ENCODE measurements at regions not wholly inside any gene's neighbourhood (a gene's known extent, or its start where the extent isn't known, plus 50 kb on each side); places are given as distances from the start of the nearest gene placed in this dataset.

- Histone ChIP-seq H3K27ac (ENCODE audit: low read depth in 1 of 2, low read length in 1 of 2) (no peak overlapping the region), H3K36me3 (ENCODE audit: control insufficient read depth in 4 of 4, insufficient read depth in 4 of 4, low read length in 4 of 4) (no peaks in the 10 kb centered on the region), H3K9me3 (ENCODE audit: control insufficient read depth in 4 of 4, insufficient read depth in 3 of 4, low read length in 3 of 4) (peaks cover 0 to 2% (median 0%) of the 10 kb centered on the region in 4 donors), H3K27me3 (ENCODE audit: control insufficient read depth in 3 of 3, insufficient read depth in 3 of 3, low read length in 2 of 3) (no peaks in the 10 kb centered on the region), H3K4me3 (no peak overlapping the region), H3K4me1 (ENCODE audit: control insufficient read depth in 5 of 5, insufficient read depth in 5 of 5, low read length in 5 of 5) (peaks cover 0 to 5% (median 0%) of the 10 kb centered on the region in 5 donors), H3K9ac (ENCODE audit: insufficient read depth in 1 of 2, low read length in 2 of 2) (no peak overlapping the region)
- TF ChIP-seq CTCF (IDR thresholded peaks at IDR 0.05; ENCODE audit: control extremely low read depth, extremely low read depth), result no peak
- WGBS, 2 donors, result 79 to 89% methylated on average over 5 of the region's 5 CpGs
- DNase-seq (peak; percentile 26 to 66 (median 31)), ATAC-seq (ENCODE audit: insufficient read depth, low FRiP score) (no peak)
These were observed 202.9 kb downstream of the USP25 start for GRCh38 chr21:15932726-15933125.

GRCh38 chr21:15935530-15935929 lies 205.7 kb downstream of the USP25 start:
- WGBS, 2 donors, result 80 to 90% methylated on average over 1 of the region's 1 CpG
- Histone ChIP-seq H3K27me3 (ENCODE audit: control insufficient read depth in 3 of 3, insufficient read depth in 3 of 3, low read length in 2 of 3) (no peaks in the 10 kb centered on the region), H3K4me3 (no peak overlapping the region), H3K27ac (ENCODE audit: low read depth in 1 of 2, low read length in 1 of 2) (no peak overlapping the region), H3K9me3 (ENCODE audit: control insufficient read depth in 4 of 4, insufficient read depth in 3 of 4, low read length in 3 of 4) (no peaks in the 10 kb centered on the region), H3K9ac (ENCODE audit: insufficient read depth in 1 of 2, low read length in 2 of 2) (no peak overlapping the region), H3K36me3 (ENCODE audit: control insufficient read depth in 4 of 4, insufficient read depth in 4 of 4, low read length in 4 of 4) (no peaks in the 10 kb centered on the region), H3K4me1 (ENCODE audit: control insufficient read depth in 5 of 5, insufficient read depth in 5 of 5, low read length in 5 of 5) (peaks cover 0 to 5% (median 0%) of the 10 kb centered on the region in 5 donors)
- TF ChIP-seq CTCF (IDR thresholded peaks at IDR 0.05; ENCODE audit: control extremely low read depth, extremely low read depth), result no peak
- no peak for ATAC-seq (ENCODE audit: insufficient read depth, low FRiP score)
- no peak for DNase-seq

GRCh38 chr21:15943009-15943666 lies 213.4 kb downstream of the USP25 start:
- Histone ChIP-seq H3K27ac (ENCODE audit: low read depth in 1 of 2, low read length in 1 of 2) (no peak overlapping the region), H3K36me3 (ENCODE audit: control insufficient read depth in 4 of 4, insufficient read depth in 4 of 4, low read length in 4 of 4) (no peaks in the 10 kb centered on the region), H3K9ac (ENCODE audit: insufficient read depth in 1 of 2, low read length in 2 of 2) (no peak overlapping the region), H3K4me3 (no peak overlapping the region), H3K9me3 (ENCODE audit: control insufficient read depth in 4 of 4, insufficient read depth in 3 of 4, low read length in 3 of 4) (no peaks in the 10 kb centered on the region), H3K27me3 (ENCODE audit: control insufficient read depth in 3 of 3, insufficient read depth in 3 of 3, low read length in 2 of 3) (no peaks in the 10 kb centered on the region), H3K4me1 (ENCODE audit: control insufficient read depth in 5 of 5, insufficient read depth in 5 of 5, low read length in 5 of 5) (peaks cover 0 to 7% (median 0%) of the 10 kb centered on the region in 5 donors)
- 89 to 91% methylated on average over 4 of the region's 4 CpGs for WGBS, 2 donors
- ATAC-seq (ENCODE audit: insufficient read depth, low FRiP score) (no peak), DNase-seq (no peak)
- TF ChIP-seq CTCF (IDR thresholded peaks at IDR 0.05; ENCODE audit: control extremely low read depth, extremely low read depth), result no peak

- no peaks in the 10 kb centered on the region for H3K9me3 ChIP-seq (ENCODE audit: control insufficient read depth in 4 of 4, insufficient read depth in 3 of 4, low read length in 3 of 4)
- H3K4me1 ChIP-seq (ENCODE audit: control insufficient read depth in 5 of 5, insufficient read depth in 5 of 5, low read length in 5 of 5), result peaks cover 0 to 7% (median 0%) of the 10 kb centered on the region in 5 donors
- DNase-seq (peak in 2 of 3 donors; percentile 28 to 53), ATAC-seq (ENCODE audit: insufficient read depth, low FRiP score) (no peak)
- 36 to 45% methylated on average over 6 of the region's 6 CpGs for WGBS, 2 donors
- H3K9ac ChIP-seq (ENCODE audit: insufficient read depth in 1 of 2, low read length in 2 of 2), result no peak overlapping the region
- H3K4me3 ChIP-seq, result no peak overlapping the region
- H3K27me3 ChIP-seq (ENCODE audit: control insufficient read depth in 3 of 3, insufficient read depth in 3 of 3, low read length in 2 of 3), result no peaks in the 10 kb centered on the region
- H3K27ac ChIP-seq (ENCODE audit: low read depth in 1 of 2, low read length in 1 of 2), result no peak overlapping the region
- no peak for TF ChIP-seq CTCF (IDR thresholded peaks at IDR 0.05; ENCODE audit: control extremely low read depth, extremely low read depth)
- H3K36me3 ChIP-seq (ENCODE audit: control insufficient read depth in 4 of 4, insufficient read depth in 4 of 4, low read length in 4 of 4), result no peaks in the 10 kb centered on the region
These were observed 217.9 kb downstream of the USP25 start for GRCh38 chr21:15947677-15948076.

Data from lung (tissue), 11 donors.